Mesenchymal stem cell (in vitro differentiated cells and primary cell): ENCODE measurements at regions not wholly inside any gene's neighbourhood (a gene's known extent, or its start where the extent isn't known, plus 50 kb on each side); places are given as distances from the start of the nearest gene placed in this dataset.

Experiments used
- DNase-seq: peaks from one replicate; pipeline ENCODE4 v3.0.0-alpha.2; 2013
- H2AFZ ChIP-seq: one replicate; pipeline ENCODE4 v1.6.1; 2013; ENCODE audit warnings: low read depth, mild to moderate bottlenecking, control low read depth, inconsistent platforms, low read length, moderate library complexity
- H2AK5ac ChIP-seq: 2 replicates; pipeline ENCODE4 v1.6.1; 2013; ENCODE audit warnings: low read length, moderate library complexity, mild to moderate bottlenecking, inconsistent platforms; ENCODE audit not compliant: severe bottlenecking
- H2BK120ac ChIP-seq: one replicate; pipeline ENCODE4 v1.6.1; 2013; ENCODE audit warnings: low read depth, mild to moderate bottlenecking, inconsistent platforms, low read length, moderate library complexity
- H2BK12ac ChIP-seq, 2 experiments: one replicate each; pipeline ENCODE4 v1.6.1; 2013; ENCODE audit warnings: inconsistent platforms in 2 of 2, low read length in 2 of 2, mild to moderate bottlenecking in 2 of 2, moderate library complexity in 2 of 2, control low read depth in 1 of 2
- H2BK15ac ChIP-seq: one replicate; pipeline ENCODE4 v1.6.1; 2013; ENCODE audit warnings: mild to moderate bottlenecking, low read depth, inconsistent platforms; ENCODE audit not compliant: poor library complexity, severe bottlenecking
- H2BK5ac ChIP-seq: 2 replicates; pipeline ENCODE4 v1.6.1; 2013; ENCODE audit warnings: low read depth, mild to moderate bottlenecking, low read length, control low read depth, inconsistent platforms; ENCODE audit not compliant: poor library complexity, severe bottlenecking
- H3K14ac ChIP-seq, 2 experiments: one replicate each; pipeline ENCODE4 v1.6.1; 2013; ENCODE audit warnings: inconsistent platforms in 2 of 2, low read length in 2 of 2, control low read depth in 1 of 2, mild to moderate bottlenecking in 1 of 2, moderate library complexity in 1 of 2
- H3K18ac ChIP-seq, 2 experiments: one replicate each; pipeline ENCODE4 v1.6.1; 2013; ENCODE audit warnings: inconsistent platforms in 2 of 2, low read length in 2 of 2, control low read depth in 1 of 2, low read depth in 1 of 2, mild to moderate bottlenecking in 1 of 2
- H3K23ac ChIP-seq, 2 experiments: one replicate each; pipeline ENCODE4 v1.6.1; 2013; ENCODE audit warnings: inconsistent platforms in 2 of 2, low read length in 2 of 2, mild to moderate bottlenecking in 2 of 2, moderate library complexity in 2 of 2, control low read depth in 1 of 2
- H3K27ac ChIP-seq: 2 replicates; pipeline ENCODE4 v1.5.1; 2013; ENCODE audit warnings: mild to moderate bottlenecking, moderate library complexity, low read length, control low read depth, inconsistent platforms; ENCODE audit not compliant: poor library complexity, severe bottlenecking
- H3K27me3 ChIP-seq, 2 experiments: 2 replicates each; pipeline versions ENCODE4 v1.6.1 to v1.7.0; 2013; ENCODE audit warnings: low read length in 2 of 2, mild to moderate bottlenecking in 2 of 2, moderate library complexity in 2 of 2, control low read depth in 1 of 2, inconsistent platforms in 1 of 2; ENCODE audit not compliant: control insufficient read depth in 1 of 2, insufficient read depth in 1 of 2
- H3K36me3 ChIP-seq, 2 experiments: 2 replicates each; pipeline versions ENCODE4 v1.6.1 to v1.7.0; 2013; ENCODE audit warnings: low read length in 2 of 2, control low read depth in 1 of 2, inconsistent platforms in 1 of 2, low read depth in 1 of 2, mild to moderate bottlenecking in 1 of 2; ENCODE audit not compliant: insufficient read depth in 2 of 2, control insufficient read depth in 1 of 2
- H3K4ac ChIP-seq, 2 experiments: one replicate each; pipeline ENCODE4 v1.6.1; 2013; ENCODE audit warnings: inconsistent platforms in 2 of 2, low read length in 2 of 2, mild to moderate bottlenecking in 2 of 2, moderate library complexity in 2 of 2, control low read depth in 1 of 2, low read depth in 1 of 2
- H3K4me1 ChIP-seq: 2 replicates; pipeline ENCODE4 v1.6.1; 2013; ENCODE audit warnings: low read depth, low read length, control low read depth; ENCODE audit not compliant: control insufficient read depth, insufficient read depth
- H3K4me2 ChIP-seq: 2 replicates; pipeline ENCODE4 v1.6.1; 2013; ENCODE audit warnings: low read length, mild to moderate bottlenecking, inconsistent platforms; ENCODE audit not compliant: poor library complexity, severe bottlenecking
- H3K4me3 ChIP-seq, 2 experiments: 2 replicates each; pipeline versions ENCODE4 v1.5.1 to v1.7.0; 2013; ENCODE audit warnings: low read length in 2 of 2, mild to moderate bottlenecking in 2 of 2, control low read depth in 1 of 2, low read depth in 1 of 2; ENCODE audit not compliant: insufficient read depth in 1 of 2
- H3K79me1 ChIP-seq: replicated peaks from 2 replicates; pipeline ENCODE4 v1.6.1; 2013; ENCODE audit warnings: mild to moderate bottlenecking, control low read depth, low read length, inconsistent platforms; ENCODE audit not compliant: poor library complexity, severe bottlenecking
- H3K9ac ChIP-seq: 2 replicates; pipeline ENCODE4 v1.7.0; 2013; ENCODE audit warnings: mild to moderate bottlenecking, low read length, moderate library complexity
- H3K9me3 ChIP-seq: 2 replicates; pipeline ENCODE4 v1.7.0; 2013; ENCODE audit warnings: mild to moderate bottlenecking, low read length; ENCODE audit not compliant: control insufficient read depth
- H4K8ac ChIP-seq: one replicate; pipeline ENCODE4 v1.6.1; 2013; ENCODE audit warnings: inconsistent platforms, mild to moderate bottlenecking, low read length, moderate library complexity
- H4K91ac ChIP-seq: one replicate; pipeline ENCODE4 v1.6.1; 2013; ENCODE audit warnings: mild to moderate bottlenecking, low read length, inconsistent platforms
- WGBS: methylation state at CpG from one replicate; pipeline ENCODE4 v1.1.7; 2013; ENCODE audit warnings: mixed read lengths; 5-methylcytosine and 5-hydroxymethylcytosine counted together

- no peak overlapping the region for H4K8ac ChIP-seq
- H3K27me3 ChIP-seq = peaks cover 33 to 49% of the 10 kb centered on the region in 2 experiments
- 81% methylated on average over 2 of the region's 2 CpGs for WGBS
- no peak overlapping the region for H2AK5ac ChIP-seq
- DNase-seq = no peak
- no peaks in the 10 kb centered on the region for H3K9me3 ChIP-seq
- H3K79me1 ChIP-seq = no peaks in the 10 kb centered on the region
- no peak overlapping the region for H4K91ac ChIP-seq
- no peak overlapping the region for H3K18ac ChIP-seq
- H2AFZ ChIP-seq = no peak overlapping the region
- peaks cover 4% of the 10 kb centered on the region for H3K4me1 ChIP-seq
- no peak overlapping the region for H2BK12ac ChIP-seq
- no peaks in the 10 kb centered on the region for H3K36me3 ChIP-seq
- H2BK15ac ChIP-seq = no peak overlapping the region
- no peak overlapping the region for H3K4me2 ChIP-seq
- no peak overlapping the region for H2BK5ac ChIP-seq
- H3K23ac ChIP-seq = no peak overlapping the region
- H3K9ac ChIP-seq = no peak overlapping the region
- H2BK120ac ChIP-seq = no peak overlapping the region
- no peak overlapping the region for H3K4me3 ChIP-seq
- no peak overlapping the region for H3K27ac ChIP-seq
- no peak overlapping the region for H3K4ac ChIP-seq
- no peak overlapping the region for H3K14ac ChIP-seq
Measured at GRCh38 chr9:38285236-38285635, 107.3 kb upstream of the ALDH1B1 start.

DNA sequence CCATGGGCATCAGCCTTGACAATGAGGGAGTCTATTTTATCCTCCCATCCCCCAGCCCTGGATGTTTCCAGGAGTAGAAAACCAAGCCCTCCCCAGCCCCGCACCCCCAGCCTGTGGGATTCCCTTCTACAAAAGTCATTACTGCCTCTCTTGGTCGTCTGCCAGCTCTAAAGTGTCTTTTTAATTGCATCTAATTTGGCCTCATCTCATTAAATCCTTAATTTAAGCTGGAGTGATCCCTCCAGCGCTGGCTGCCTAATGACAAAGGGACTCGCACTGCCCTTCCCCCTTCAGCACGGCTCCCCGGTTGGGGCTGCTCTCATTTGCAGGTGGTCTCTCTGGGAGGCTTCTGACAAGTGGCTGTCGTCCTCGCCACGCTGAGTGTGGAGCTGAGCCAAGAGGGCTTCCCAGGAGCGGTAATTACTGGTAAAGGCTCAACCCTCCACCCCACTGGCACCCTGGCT, 107.9 kb upstream of the ALDH1B1 start:
- peaks cover 4% of the 10 kb centered on the region for H3K4me1 ChIP-seq
- H3K9ac ChIP-seq = no peak overlapping the region
- 46% methylated on average over 9 of the region's 10 CpGs for WGBS
- no peak overlapping the region for H2AFZ ChIP-seq
- H3K23ac ChIP-seq = no peak overlapping the region
- no peak for DNase-seq
- no peaks in the 10 kb centered on the region for H3K36me3 ChIP-seq
- no peak overlapping the region for H2BK120ac ChIP-seq
- H2BK12ac ChIP-seq = no peak overlapping the region
- H2AK5ac ChIP-seq = no peak overlapping the region
- H3K4me2 ChIP-seq = no peak overlapping the region
- no peak overlapping the region for H4K8ac ChIP-seq
- H3K14ac ChIP-seq = no peak overlapping the region
- H3K27ac ChIP-seq = no peak overlapping the region
- H3K79me1 ChIP-seq = no peaks in the 10 kb centered on the region
- no peaks in the 10 kb centered on the region for H3K9me3 ChIP-seq
- H3K4ac ChIP-seq = no peak overlapping the region
- no peak overlapping the region for H3K18ac ChIP-seq
- H2BK15ac ChIP-seq = no peak overlapping the region
- no peak overlapping the region for H3K4me3 ChIP-seq
- H4K91ac ChIP-seq = no peak overlapping the region
- peaks cover 38 to 51% of the 10 kb centered on the region in 2 experiments for H3K27me3 ChIP-seq
- H2BK5ac ChIP-seq = no peak overlapping the region

DNA sequence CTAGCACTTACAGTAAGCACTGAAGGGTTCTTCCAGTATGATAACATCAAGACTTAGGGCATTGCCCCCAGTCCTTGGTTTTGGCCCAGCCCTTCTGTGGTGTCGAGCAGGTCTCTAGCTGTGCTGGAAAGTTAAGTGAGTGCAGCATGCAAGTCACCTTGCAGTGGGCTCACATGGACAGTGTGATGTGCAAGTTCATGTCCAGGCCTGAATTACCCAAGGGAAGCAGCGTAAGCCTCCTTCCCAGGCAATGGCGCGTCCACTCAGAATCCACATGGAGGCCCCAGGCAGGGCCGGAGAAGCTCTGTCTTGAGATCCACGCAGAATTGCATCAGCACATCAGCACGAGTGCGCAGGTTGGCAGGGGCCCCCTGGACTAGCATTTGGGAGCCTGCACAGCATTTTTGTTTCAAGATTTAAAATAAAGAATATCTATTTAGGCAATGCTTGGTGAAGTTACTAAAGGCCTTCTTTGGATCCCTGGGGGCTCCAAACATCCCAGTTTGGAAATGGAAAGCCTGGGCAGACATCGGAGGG, 108.4 kb upstream of the ALDH1B1 start:
- Histone ChIP-seq H3K14ac (no peak overlapping the region), H2BK120ac (no peak overlapping the region), H3K4me1 (peaks cover 4% of the 10 kb centered on the region), H3K27me3 (peaks cover 38 to 51% of the 10 kb centered on the region in 2 experiments), H3K4ac (no peak overlapping the region), H3K4me3 (no peak overlapping the region), H3K79me1 (no peaks in the 10 kb centered on the region), H3K9ac (no peak overlapping the region), H3K9me3 (no peaks in the 10 kb centered on the region), H4K91ac (no peak overlapping the region), H2AK5ac (no peak overlapping the region), H2BK5ac (no peak overlapping the region), H2AFZ (no peak overlapping the region), H3K23ac (no peak overlapping the region), H4K8ac (no peak overlapping the region), H2BK12ac (no peak overlapping the region), H3K4me2 (no peak overlapping the region), H2BK15ac (no peak overlapping the region), H3K18ac (no peak overlapping the region), H3K36me3 (no peaks in the 10 kb centered on the region), H3K27ac (no peak overlapping the region)
- 92% methylated on average over 9 of the region's 9 CpGs for WGBS
- DNase-seq = no peak

GRCh38 chr9:38282756-38283155, 109.7 kb upstream of the ALDH1B1 start:
- Histone ChIP-seq H2BK15ac (no peak overlapping the region), H2AFZ (no peak overlapping the region), H3K4me1 (peaks cover 4% of the 10 kb centered on the region), H2BK12ac (no peak overlapping the region), H3K79me1 (no peaks in the 10 kb centered on the region), H3K23ac (no peak overlapping the region), H2BK120ac (no peak overlapping the region), H3K27me3 (peaks cover 43 to 55% of the 10 kb centered on the region in 2 experiments), H3K9me3 (no peaks in the 10 kb centered on the region), H2AK5ac (no peak overlapping the region), H2BK5ac (no peak overlapping the region), H3K9ac (no peak overlapping the region), H3K27ac (no peak overlapping the region), H3K18ac (no peak overlapping the region), H3K36me3 (no peaks in the 10 kb centered on the region), H3K4me2 (no peak overlapping the region), H4K91ac (no peak overlapping the region), H3K14ac (no peak overlapping the region), H4K8ac (no peak overlapping the region), H3K4ac (no peak overlapping the region), H3K4me3 (no peak overlapping the region)
- no peak for DNase-seq
- 49% methylated on average over 4 of the region's 4 CpGs for WGBS
